NCI-H2227 (cell line): ENCODE measurements at regions not wholly inside any gene's neighbourhood (a gene's known extent, or its start where the extent isn't known, plus 50 kb on each side); places are given as distances from the start of the nearest gene placed in this dataset.
A peak's percentile ranks its signal among the peaks of the same experiment; 100 is the strongest.

Experiments
- DNase-seq: peaks from one replicate; lab custom pipeline; 2025; ENCODE audit not compliant: unreplicated experiment; lab: John Stamatoyannopoulos, UW

DNA sequence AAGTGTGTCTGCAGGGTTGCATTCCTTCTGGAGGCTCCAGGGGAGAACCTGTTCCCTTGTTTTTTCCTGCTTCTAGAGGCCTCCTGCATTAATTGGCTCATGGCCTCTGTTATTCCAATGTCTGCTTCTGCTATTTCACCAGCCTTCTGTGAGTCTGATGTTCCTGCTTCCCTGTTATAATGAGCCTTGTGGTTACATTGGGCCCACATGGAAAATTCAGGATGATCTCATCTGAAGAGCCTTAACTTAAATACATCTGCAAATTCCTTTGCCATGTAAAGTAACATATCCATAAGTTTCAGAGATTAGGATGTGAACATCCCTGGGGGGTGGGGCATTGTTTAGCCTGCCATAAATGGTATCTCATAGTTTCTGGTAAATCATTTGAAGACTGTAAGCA is 181.1 kb downstream of the RWDD3 start:
- no peak for DNase-seq

DNA sequence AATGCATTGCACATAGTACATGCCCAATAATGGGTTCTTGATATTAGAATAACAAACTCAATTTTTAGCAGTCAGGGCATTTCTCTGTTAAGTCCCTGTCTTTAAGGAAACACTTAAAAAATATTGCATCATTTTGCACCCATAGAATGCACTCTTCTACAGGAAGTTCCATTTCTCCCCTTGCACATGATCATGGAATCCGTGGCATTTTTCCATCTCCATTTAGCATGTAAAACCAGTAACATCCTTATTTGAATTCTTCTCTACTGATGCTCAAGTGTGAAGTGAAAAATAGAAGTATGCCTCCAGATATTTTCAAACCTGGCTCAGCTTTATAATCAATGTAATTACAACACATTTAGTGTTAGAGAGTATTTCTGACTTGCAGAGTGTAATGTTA is 192.8 kb downstream of the RWDD3 start:
- DNase-seq: no peak

DNA sequence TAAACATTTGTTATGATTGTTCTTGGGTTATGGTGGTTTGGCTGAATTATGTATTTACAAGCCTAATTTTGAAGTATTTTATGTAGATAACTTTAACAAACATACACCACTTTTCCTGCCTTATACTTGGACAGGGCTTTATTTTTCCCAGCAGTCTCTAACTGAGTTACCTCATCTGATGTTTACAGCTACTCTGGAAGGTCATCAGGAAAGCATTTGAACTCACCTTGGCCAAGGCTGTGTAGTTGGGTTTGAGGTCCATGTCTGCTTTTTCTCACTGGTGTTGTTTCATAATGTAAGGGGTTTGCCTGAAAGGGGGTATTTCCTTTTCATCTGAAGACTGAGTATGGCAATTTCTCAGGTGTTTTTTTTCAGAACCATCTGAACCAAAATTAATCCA is 193.5 kb downstream of the RWDD3 start:
- no peak for DNase-seq

DNA sequence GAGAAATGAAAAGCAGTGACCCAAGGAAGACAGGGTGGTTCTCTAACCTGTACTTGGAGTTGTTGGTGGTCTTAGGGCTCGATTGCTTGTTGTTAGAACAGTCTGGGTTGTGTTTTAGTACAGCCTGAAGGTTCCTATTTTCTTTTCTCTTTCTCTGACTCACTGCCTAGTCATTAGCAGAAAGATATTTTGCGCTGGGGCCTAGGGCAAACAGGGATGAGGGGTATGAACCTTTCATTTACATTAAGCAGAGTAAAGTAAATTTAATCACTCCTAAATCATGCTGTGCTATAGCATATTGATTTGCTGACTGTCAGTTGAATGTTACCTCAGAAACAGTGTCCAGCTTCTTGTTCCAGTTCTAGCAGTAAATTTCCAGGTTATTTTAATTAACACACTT is 197.2 kb downstream of the RWDD3 start:
- DNase-seq: no peak

DNA sequence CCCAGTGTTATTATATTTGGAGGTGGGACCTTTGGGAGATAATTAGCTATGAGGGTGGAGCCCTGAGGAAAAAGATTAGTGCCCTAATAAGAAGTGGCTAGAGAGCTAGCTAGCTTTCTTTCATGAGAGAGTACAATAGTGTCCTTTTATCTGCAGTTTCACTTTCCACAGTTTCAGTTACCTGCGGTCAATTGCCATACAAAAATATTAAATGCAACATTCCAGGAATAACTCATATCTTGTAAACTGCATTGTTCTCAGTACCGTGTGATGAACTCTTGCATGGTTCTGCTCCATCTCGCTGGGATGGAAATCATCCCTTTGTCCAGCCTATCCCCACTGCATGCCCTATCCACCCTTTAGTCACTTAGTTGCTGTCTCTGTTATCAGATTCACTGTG is 201.6 kb downstream of the RWDD3 start:
- DNase-seq: no peak

DNA sequence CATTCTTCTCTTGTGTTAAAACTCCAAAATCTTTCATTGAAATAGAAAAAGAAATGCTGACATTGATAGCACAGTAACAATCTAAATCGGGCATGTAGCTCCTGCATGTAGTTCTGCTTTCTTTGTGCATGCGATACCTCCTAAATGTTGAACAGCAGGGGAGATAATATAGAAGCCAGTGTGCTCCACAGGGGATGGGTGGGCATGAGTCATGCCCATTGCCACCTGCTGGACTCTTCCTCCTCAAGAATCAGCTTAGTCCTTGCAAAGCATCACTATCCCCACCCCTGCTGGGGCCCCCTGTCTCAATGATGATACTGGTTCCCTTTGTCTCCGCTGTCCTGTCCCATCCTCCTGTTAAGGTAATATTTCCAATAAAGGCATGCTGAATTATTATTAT is 203.0 kb downstream of the RWDD3 start:
- DNase-seq: no peak

DNA sequence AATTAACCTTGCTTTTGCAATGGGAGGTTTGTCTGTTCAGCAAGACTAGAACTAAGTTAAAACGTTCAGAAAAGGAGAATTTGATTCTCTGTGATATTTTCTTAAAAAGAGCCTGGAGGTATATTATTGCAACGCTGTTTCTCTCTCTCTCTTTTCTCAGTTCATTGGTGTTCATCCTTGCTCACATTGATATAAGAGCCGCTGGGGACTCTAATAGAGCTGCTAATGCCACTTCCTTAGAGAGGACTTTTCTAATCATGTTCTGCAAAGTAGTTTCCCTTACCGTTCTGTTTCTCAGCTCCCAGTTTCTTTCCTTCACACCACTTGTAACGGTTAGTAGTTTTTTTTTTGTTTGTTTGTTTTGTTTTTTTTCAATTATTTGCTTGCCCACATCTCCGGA is 203.8 kb downstream of the RWDD3 start:
- DNase-seq: no peak

DNA sequence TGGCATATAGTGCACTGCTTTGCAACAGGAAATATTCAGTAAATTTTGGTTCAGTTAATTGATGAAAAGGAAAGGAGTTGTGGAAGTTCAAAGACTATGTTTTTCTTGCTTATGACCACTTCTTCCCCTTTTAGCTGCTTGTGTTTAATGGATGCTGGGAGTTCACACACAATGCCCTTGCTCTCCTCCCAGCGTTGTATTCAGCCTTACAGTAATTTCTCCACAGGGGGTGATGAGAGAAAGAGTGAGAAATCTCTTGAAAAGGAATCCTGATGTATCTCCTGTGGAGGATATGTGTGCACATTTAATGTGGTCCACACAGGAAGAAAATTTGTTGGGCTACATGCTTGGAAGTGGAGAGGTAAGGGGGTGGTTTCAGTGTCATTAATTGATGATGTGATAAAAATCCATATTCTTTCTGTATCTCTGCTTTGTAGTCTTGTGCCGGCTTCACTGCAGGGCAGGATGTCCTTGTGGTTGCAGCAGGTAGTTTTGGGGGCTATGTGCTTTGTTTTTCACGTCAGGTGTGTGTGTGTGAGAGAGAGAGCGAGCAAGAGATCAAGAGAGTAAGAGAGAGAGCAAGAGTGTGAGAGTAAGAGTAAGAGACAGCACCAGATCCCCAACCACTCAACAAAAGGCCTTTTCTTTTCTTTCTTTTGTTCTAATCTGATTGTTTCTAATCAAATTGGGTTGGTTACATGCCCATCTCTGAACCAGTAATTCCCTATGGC is 204.4 kb downstream of the RWDD3 start:
- DNase-seq: peak; percentile 66

DNA sequence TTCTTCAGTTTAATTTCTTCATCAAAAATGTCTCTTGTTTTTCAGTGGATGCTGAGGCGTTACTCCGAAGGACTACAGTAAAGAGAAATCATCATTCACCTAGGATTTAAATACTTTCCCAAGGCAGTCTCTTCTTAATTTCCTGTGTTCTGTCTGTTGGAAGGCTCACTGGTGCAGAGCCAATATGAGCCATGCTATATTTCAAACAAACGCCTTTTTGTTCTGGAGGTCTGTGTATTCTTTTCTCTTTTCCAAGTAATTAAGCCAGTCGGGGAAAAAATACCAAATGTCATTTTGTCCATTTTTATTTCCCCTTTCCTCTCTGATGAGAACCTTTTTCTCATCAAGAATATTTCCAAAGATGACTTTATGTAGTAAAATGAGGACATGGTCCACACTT is 206.5 kb downstream of the RWDD3 start:
- DNase-seq: no peak

DNA sequence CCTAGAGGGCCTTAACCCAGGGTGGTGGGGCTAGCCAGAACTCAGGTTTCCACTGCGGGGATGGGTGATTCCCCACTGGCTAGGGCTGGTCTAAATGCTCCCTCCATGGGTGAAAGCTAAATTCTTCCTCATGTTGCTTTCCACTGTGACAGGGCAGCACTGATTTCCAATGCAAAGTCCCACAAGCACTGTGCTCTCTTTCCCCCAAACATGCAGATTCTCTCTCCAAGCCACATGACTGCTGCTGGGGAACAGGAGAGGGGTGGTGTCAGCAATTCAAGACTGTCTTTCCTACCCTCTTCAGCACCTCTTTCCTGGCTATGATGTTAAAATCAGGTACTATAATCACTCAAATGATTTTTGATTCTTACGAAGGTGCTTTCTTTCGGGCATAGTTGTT is 215.5 kb downstream of the RWDD3 start:
- DNase-seq: no peak

DNA sequence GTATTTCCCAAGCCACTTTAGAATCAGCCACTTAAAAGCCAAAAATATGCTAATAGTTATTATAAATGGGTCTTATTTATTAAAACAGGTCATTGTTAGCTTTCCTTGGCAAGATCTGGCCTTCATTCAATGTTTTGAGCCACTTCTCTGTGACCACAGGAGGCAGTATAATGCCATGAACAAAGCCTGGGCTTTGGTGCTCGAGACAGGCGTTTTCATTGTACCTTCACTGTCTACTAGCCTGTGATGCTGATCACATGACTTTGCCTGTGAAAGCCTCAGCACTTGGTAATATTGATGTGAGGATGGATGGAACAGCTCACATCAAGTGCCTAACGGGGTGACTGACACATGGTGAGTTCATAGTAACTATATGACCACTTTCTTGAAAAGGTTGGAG is 217.0 kb downstream of the RWDD3 start:
- peak; percentile 17 for DNase-seq

DNA sequence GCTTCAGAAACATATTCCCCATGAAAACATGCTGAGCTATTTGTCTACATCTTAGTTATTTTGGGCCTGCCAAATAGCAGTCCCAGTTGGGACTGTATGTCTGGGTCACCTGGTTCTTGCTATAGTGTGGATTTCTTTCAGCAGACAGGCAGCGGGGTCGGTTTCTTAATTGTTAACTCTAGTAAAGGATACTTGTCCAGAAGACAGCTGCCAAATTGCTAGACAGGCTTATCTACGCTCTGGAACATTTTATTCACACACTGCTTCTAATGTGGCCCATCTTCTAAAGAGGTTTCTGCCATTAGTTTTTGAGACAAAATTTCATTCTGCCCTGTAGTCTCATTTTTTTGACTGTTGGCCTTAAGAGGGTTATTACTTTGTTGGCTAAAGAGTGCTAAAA is 217.9 kb downstream of the RWDD3 start:
- DNase-seq: no peak

DNA sequence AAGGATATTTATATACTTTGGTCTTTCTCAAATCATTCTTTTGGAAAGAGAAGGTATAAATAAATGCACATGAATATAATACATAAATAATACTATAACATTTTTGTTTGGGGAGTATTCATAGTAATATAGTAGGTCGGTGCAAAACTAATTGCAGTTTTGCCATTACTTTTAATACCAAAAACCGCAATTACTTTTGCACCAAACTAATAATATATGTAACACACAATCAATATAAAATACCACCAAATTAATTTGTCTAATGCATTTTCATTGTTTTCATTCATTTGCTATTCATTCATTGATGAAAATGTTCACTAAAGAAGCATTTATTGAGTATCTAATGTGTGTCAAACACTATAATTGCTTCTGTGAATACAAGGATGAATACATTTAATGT is 219.0 kb downstream of the RWDD3 start:
- DNase-seq: no peak

DNA sequence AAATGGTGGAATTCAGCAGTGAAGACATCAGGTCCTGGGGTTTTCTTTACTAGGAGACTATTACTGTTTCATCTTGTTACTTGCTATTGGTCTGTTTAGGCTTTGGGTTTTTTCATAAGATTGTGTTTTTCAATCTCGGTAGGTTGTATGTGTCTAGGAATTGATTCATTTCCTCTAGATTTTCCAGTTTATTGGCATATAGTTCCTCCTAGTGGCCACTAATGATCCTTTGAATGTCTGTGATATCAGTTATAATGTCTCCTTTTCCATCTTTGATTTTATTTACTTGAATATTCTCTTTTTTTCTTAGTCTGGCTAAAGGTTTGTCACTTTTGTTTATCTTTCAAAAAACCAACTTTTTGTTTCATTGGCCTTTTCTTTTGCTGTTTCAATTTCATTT is 233.0 kb downstream of the RWDD3 start:
- DNase-seq: no peak

DNA sequence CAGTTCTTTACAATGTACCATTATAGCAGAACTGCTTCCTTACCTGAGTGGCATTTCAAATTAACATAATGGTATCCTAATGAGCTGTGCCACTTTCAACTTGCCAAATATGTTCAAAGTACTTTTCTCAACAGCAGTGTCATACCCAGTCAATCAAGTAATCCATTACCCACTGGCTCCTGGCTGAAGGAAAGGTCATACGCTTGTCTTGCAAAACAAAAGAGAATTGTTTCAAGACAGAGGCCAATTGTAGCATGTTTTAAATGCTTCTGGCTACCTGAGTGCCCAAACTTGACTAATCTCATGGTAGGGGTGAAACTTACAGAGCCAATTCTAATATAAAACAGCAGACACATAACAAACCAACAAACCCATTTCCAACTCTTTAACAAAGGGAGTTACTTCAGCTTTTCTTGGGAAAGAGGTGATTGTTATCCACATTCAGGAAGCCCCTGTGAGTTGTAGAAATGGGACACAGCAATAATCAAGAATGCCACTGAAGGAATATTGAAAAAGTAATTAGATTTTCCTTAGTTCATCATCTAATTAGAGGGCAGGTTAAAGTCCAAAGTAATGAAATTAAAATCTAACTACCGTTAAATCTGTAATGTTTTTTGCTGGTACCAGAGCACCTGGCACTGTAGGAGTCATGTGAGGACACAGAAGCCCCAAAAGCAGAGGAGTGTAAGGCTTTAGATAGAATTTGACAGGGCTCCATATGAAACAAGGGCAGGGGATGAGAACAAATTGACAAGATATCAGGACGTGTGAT is 241.9 kb downstream of the RWDD3 start:
- no peak for DNase-seq

DNA sequence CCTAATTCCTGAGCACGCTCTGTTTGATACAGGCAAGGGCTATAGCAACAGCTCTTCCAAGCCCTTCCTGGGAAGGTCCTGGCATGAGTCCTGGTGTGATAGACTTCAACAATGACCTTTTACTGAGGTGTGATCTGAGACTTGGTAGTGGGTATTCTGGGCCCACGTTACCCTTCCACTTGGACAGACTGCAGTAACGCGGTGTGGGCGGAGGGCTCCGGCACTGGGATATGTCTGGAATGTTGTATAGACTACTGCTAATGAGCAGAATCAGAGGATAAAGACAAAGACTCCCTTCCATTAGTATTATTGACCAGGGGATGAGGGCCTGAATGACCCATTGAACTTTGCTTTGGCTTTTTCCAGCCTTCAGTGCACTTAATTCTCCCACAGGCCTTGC is 262.3 kb downstream of the RWDD3 start:
- no peak for DNase-seq

DNA sequence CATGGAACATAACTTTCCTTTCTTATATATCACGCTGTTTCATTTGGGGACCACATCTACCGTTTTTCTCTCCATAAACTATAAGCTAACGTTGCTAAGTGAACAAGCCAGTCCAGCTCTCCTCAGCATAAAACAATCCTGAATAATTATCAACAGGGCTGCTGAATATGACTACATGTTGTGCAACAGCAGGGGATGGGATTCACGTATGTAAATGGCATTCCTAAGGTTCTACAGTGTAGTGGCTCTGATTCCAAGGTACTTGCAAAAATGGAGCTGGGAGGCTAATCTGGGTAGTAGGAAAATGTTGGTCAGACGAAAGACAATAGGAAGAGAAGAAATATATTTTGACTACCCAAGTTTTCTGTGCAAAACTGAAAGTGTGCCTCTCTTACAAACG is 262.8 kb downstream of the RWDD3 start:
- DNase-seq: no peak

DNA sequence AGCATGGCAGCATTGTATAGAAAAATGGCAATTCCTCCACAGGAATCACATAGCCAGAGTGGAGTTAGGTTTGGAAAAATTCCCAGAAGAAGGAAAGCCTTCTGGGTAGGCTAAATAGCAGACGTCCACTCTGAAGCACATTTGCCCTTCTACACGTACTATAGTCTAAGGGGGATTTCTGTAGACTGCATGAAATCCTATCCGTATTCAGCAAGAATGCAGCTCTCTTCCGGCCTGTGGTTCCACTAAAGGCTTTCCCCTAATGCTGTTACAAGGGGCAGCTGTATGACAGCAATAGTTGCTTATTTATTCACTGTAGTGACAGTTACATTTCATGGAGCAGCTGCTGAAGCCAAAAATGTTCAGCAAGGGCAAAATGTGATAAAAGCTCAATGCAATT is 263.6 kb downstream of the RWDD3 start:
- DNase-seq: no peak

DNA sequence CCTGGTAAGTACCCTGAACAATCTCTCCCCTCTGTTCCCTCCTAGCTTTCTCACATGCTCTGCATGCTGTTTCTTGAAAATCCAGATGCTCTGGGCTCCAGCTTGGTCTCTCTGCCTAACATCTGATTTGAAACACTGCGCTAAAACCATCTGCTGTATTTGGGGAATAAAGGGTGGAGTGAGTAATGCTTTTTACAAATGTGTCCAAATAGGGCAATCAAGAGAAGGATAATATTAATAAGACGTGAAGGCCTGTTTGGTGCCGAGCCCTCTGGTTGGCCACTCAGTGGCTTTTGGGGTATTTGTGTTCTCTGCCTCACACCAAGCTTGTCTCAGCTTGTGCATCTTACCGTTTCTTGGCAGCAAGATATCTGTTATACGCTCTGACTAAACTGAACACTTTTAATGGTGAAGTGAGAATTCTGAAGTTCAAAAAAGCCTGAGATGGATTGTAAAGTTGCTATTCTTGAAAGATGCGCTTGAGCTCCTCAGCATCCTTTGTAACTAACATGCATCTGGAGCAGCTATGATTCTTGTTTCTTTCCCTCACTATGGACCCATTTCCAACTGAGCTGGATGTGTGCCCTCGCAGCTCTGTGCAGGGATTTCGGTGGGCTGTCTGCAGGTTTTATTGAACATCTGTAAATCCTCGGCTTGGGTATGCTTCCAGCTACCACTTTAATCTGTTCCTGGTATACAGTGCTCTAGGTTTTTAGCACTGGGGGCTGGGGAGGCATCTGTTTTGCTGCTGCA is 269.4 kb downstream of the RWDD3 start:
- no peak for DNase-seq

DNA sequence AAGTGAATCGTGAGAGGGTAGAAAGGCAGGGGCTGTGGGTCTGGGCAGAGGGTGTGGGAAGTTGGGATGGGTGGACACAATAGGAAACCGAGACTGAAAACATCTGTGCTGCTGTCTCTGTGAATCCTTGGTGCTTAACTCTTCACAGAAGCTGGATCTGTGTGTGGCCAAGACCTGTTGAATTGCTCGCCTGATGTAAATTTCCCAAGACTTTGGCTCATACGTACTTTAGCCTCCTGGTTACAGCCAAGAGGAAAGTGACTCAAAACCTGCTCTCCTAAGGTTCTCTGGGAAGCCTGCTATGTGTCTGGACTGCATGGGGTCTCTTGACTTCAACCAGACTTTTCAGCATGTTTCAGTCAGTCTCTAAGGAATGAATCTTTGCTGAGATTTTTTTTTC is 270.3 kb downstream of the RWDD3 start:
- no peak for DNase-seq

DNA sequence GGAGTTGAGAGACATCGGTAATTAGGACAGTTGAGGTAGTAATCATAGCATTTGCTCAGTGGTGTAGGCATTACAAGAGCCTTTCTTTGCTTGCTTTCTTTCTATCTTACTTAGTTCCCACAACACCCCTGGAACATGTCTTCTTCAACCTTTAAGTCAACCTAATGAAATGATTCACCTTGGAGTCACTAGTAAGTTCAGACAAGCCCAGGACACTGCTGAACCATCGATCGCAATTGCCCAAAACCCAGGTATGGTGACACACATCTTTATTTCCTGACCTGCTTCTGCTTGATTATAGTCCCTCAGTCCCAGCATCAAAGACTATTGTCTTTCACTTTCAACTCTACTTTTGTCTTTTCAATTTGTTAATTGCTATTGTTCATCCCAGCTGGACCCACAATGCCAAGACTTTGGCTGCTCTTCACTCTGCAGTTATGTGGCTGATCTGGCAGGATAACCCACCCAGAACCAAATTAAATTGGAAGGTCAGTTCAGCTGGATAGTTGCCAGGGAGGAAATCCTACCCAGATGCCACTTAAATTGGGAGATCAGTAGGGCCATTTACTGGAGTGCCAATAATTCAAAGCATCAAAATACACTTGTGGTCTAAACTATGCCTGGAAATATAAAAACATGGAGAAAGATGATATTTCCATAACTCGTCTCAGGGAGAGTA is 272.9 kb downstream of the RWDD3 start:
- DNase-seq: peak; percentile 12

DNA sequence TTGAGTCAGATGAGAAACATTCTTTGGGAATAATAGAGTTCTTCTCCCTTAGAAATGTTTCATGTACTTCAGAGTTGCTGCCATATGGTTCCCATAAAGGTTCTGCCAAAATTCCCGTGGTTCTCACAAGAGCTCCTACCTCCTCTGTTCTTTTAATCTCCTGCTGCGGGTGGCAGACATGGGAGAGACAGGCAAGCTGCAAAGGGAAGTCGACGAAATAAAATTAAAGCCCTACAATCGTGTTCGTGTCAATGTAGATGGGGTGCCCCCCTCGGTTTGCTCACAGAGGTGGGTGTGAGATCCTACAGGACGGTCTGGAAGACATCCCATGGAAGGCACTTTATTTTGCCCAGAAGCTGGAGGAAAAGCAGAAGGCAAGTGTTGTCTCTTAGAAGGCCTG is 276.0 kb downstream of the RWDD3 start:
- DNase-seq: no peak
